ENCODE measurements at regions not wholly inside any gene's neighbourhood (a gene's known extent, or its start where the extent isn't known, plus 50 kb on each side); places are given as distances from the start of the nearest gene placed in this dataset.

DNA sequence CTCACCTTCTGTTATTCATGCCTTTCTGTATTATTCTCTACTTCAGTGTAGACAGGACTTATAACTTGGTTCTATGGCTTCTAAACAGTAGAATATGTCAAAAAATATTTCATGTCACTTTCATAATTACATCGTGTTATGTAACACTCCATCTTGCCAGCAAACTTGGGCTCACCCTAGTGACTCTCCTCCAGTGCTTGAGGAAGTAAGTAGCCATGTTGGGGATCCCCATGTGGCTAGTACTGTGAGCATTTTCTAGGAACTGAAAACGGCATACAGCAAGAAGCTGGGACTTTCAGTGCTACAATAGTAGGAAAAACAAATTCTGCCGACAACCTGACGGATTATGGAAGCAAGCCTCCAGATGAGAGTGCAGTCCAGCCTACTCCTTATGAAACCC, 495.6 kb downstream of the SLITRK6 start:
- TF ChIP-seq, protein P1, sequence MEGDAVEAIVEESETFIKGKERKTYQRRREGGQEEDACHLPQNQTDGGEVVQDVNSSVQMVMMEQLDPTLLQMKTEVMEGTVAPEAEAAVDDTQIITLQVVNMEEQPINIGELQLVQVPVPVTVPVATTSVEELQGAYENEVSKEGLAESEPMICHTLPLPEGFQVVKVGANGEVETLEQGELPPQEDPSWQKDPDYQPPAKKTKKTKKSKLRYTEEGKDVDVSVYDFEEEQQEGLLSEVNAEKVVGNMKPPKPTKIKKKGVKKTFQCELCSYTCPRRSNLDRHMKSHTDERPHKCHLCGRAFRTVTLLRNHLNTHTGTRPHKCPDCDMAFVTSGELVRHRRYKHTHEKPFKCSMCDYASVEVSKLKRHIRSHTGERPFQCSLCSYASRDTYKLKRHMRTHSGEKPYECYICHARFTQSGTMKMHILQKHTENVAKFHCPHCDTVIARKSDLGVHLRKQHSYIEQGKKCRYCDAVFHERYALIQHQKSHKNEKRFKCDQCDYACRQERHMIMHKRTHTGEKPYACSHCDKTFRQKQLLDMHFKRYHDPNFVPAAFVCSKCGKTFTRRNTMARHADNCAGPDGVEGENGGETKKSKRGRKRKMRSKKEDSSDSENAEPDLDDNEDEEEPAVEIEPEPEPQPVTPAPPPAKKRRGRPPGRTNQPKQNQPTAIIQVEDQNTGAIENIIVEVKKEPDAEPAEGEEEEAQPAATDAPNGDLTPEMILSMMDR (IDR thresholded peaks at IDR 0.05) = no peak
- TF ChIP-seq POLR2A (IDR thresholded peaks at IDR 0.05) = no peak
